Endothelial cell of umbilical vein (primary cell): ENCODE measurements at regions not wholly inside any gene's neighbourhood (a gene's known extent, or its start where the extent isn't known, plus 50 kb on each side); places are given as distances from the start of the nearest gene placed in this dataset.

Experiments
- BruUV-seq: library from RNA; stranded (reverse); fragments of 400-500 nt; replicated peaks from 2 replicates; lab custom pipeline; 2021; lab: Mats Ljungman, UMichigan
- CTCF ChIA-PET: fragments of 300-600, 350-600 bp; sonication (Branson Sonifier 250); formaldehyde crosslinking; loops from one replicate; lab custom pipeline; 2021; ENCODE audit warnings: antibody characterized with exemption, inconsistent platforms; lab: Charles Lee
- POLR2A ChIA-PET: fragments of 300-600, 350-600 bp; sonication (Branson Sonifier 250); formaldehyde crosslinking; loops from one replicate; lab custom pipeline; 2021; ENCODE audit warnings: antibody characterized with exemption, inconsistent platforms; lab: Charles Lee
- DNase-seq: peaks from one replicate; pipeline ENCODE4 v3.0.0-alpha.2; 2011; ENCODE audit warnings: low read depth, low spot score
- FAIRE-seq: peaks from 2 replicates; lab custom pipeline; 2011; peaks lifted over from hg19 to GRCh38; lab: Jason Lieb, UNC
- H2AFZ ChIP-seq: 2 replicates; pipeline ENCODE4 v1.6.0; 2012; ENCODE audit warnings: low read depth, low read length, control low read depth, inconsistent platforms
- H3K27ac ChIP-seq: 2 replicates; pipeline ENCODE4 v1.5.1; 2011; ENCODE audit warnings: low read depth, mild to moderate bottlenecking, control low read depth, low read length, moderate library complexity; ENCODE audit not compliant: insufficient read depth
- H3K27me3 ChIP-seq, 2 experiments: 2 replicates each; pipeline versions ENCODE4 v1.6.0 to v1.6.1; 2011; ENCODE audit warnings: low read length in 2 of 2, mixed read lengths in 1 of 2; ENCODE audit not compliant: control insufficient read depth in 2 of 2, insufficient read depth in 2 of 2
- H3K36me3 ChIP-seq, 2 experiments: 2 replicates in 1 of 2; 3 replicates in 1 of 2; pipeline ENCODE4 v1.5.1; 2011; ENCODE audit warnings: low read length in 2 of 2, mild to moderate bottlenecking in 1 of 2, moderate library complexity in 1 of 2; ENCODE audit not compliant: control insufficient read depth in 2 of 2, insufficient read depth in 2 of 2; ENCODE audit errors: extremely low read depth in 1 of 2
- H3K4me1 ChIP-seq: 3 replicates; pipeline ENCODE4 v1.5.1; 2011; ENCODE audit warnings: mild to moderate bottlenecking, low read length; ENCODE audit not compliant: control insufficient read depth, insufficient read depth; ENCODE audit errors: extremely low read depth
- H3K4me2 ChIP-seq: 2 replicates; pipeline ENCODE4 v1.6.1; 2011; ENCODE audit warnings: low read length, control low read depth, mixed read lengths; ENCODE audit not compliant: insufficient read depth
- H3K4me3 ChIP-seq, 3 experiments: fragments of 200-600 bp in 1 of 3; sonication (generic), shearing (Covaris generic) in 1 of 3; replicated peaks in 1 of 3; 2 replicates each; pipeline ENCODE4 v1.5.1; 2011 to 2016; ENCODE audit warnings: control low read depth in 3 of 3, low read length in 3 of 3, mild to moderate bottlenecking in 2 of 3, inconsistent platforms in 1 of 3, low read depth in 1 of 3, moderate library complexity in 1 of 3; ENCODE audit not compliant: insufficient read depth in 1 of 3
- H3K79me2 ChIP-seq: 2 replicates; pipeline ENCODE4 v1.6.0; 2012; ENCODE audit warnings: low read length, inconsistent platforms; ENCODE audit not compliant: control insufficient read depth, insufficient read depth
- H3K9ac ChIP-seq: replicated peaks from 2 replicates; pipeline ENCODE3; 2011; ENCODE audit warnings: low read length, control low read depth; ENCODE audit not compliant: insufficient read depth; ENCODE audit errors: extremely low read depth
- H3K9me1 ChIP-seq: replicated peaks from 3 replicates; pipeline ENCODE4 v1.6.0; 2011; ENCODE audit warnings: mild to moderate bottlenecking, low read length; ENCODE audit not compliant: control insufficient read depth, insufficient read depth; ENCODE audit errors: extremely low read depth
- H3K9me3 ChIP-seq: replicated peaks from 2 replicates; pipeline ENCODE4 v1.5.1; 2012; ENCODE audit warnings: low read length, inconsistent platforms; ENCODE audit not compliant: control insufficient read depth, insufficient read depth
- H4K20me1 ChIP-seq: replicated peaks from 2 replicates; pipeline ENCODE3; 2011; ENCODE audit warnings: mild to moderate bottlenecking, low read length; ENCODE audit not compliant: control insufficient read depth, insufficient read depth; ENCODE audit errors: extremely low read depth
- EZH2 ChIP-seq: IDR thresholded peaks from 2 replicates; pipeline ENCODE4 v1.6.1; 2012; ENCODE audit warnings: borderline replicate concordance, low read depth, mild to moderate bottlenecking, moderate library complexity, low read length, inconsistent platforms; ENCODE audit not compliant: severe bottlenecking
- FOS ChIP-seq: IDR thresholded peaks from 2 replicates; pipeline ENCODE4 v1.6.1; 2011; ENCODE audit warnings: mild to moderate bottlenecking, low read length, moderate library complexity, borderline replicate concordance; ENCODE audit not compliant: insufficient read depth
- GATA2 ChIP-seq: IDR thresholded peaks from 2 replicates; pipeline ENCODE4 v1.7.0; 2011; ENCODE audit warnings: low read depth, mild to moderate bottlenecking, moderate library complexity, mixed read lengths, low read length; ENCODE audit not compliant: insufficient read length, insufficient read depth
- JUN ChIP-seq: IDR thresholded peaks from 2 replicates; pipeline ENCODE4 v1.6.1; 2011; ENCODE audit warnings: borderline replicate concordance, low read depth; ENCODE audit not compliant: insufficient read length, insufficient read depth
- MYC ChIP-seq: IDR thresholded peaks from one replicate; pipeline ENCODE4 v1.6.1; 2011; ENCODE audit warnings: mild to moderate bottlenecking, low read depth, low read length
- POLR2A ChIP-seq: IDR thresholded peaks from 2 replicates; pipeline ENCODE4 v1.6.1; 2012; ENCODE audit warnings: low read depth, mild to moderate bottlenecking, control low read depth, low read length
- POLR2AphosphoS5 ChIP-seq: IDR thresholded peaks from 2 replicates; pipeline ENCODE4 v1.6.1; 2012; ENCODE audit warnings: low read depth, mild to moderate bottlenecking, control low read depth, low read length, moderate library complexity; ENCODE audit not compliant: insufficient read depth
- dilution Hi-C: fragments of 300-500 bp; cut with MboI; formaldehyde crosslinking; loops from one replicate; pipeline ENCODE4 v1.15.0; 2019; ENCODE audit warnings: low sequenced_read_pairs; ENCODE audit not compliant: extremely low pct_ligation_motif_present
- intact Hi-C: fragments of 100-400 bp; cut with micrococcal nuclease; formaldehyde crosslinking; loops from one replicate; pipeline ENCODE4 v1.10.0; 2022
- TF ChIP-seq, protein P1 (sequence below), 2 donors: IDR thresholded peaks; 1 replicate in 1 of 2; 2 replicates in 1 of 2; pipeline ENCODE4 v1.5.1; 2011; ENCODE audit warnings: low read length in 2 of 2, mild to moderate bottlenecking in 2 of 2, moderate library complexity in 2 of 2, control low read depth in 1 of 2, inconsistent platforms in 1 of 2, low read depth in 1 of 2; ENCODE audit not compliant: insufficient read depth in 1 of 2; ENCODE audit errors: extremely low read depth in 1 of 2
- TF ChIP-seq, protein P2 (sequence below): IDR thresholded peaks from 2 replicates; pipeline ENCODE4 v1.6.1; 2011; ENCODE audit not compliant: insufficient read depth, insufficient read length

DNA sequence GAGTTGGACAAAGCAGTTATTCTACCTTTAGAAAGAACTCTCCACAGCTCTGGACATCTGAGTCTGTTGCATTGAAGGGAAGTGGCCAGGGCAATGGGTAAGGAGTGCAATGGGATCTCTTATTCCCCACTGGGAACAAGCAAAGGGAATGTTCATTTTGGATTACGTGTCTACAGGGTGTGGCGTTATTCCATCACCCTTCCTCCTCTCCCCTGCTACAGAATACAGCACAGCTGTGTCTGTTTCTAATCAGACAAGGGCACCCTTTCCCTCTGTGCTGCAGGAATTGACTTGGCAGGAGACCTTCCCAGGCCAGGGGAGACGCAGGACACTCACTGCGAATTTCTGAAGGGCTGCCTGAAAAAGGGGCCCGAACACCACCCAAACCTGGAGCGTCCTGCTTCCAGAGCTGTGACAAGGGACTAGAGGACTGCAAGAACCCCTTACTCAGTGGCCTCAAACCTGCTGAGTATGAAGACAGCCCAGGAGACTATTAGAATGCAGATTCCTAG, 163.6 kb upstream of the RAB4A start:
- no TSS peak for BruUV-seq
- dilution Hi-C loops (no loop called here), intact Hi-C loops (no loop called here)
- ChIA-PET CTCF (no interaction called here), POLR2A (no interaction called here)
- Histone ChIP-seq H3K4me1 (no peaks in the 10 kb centered on the region), H3K9ac (no peak overlapping the region), H3K4me2 (no peak overlapping the region), H3K9me3 (no peaks in the 10 kb centered on the region), H3K27me3 (no peaks in the 10 kb centered on the region), H2AFZ (no peak overlapping the region), H3K9me1 (no peaks in the 10 kb centered on the region), H3K27ac (no peak overlapping the region), H3K79me2 (no peaks in the 10 kb centered on the region), H3K4me3 (no peak overlapping the region), H4K20me1 (no peaks in the 10 kb centered on the region), H3K36me3 (no peaks in the 10 kb centered on the region)
- FAIRE-seq: no peak
- no peak for TF ChIP-seq POLR2AphosphoS5
- TF ChIP-seq GATA2: no peak
- TF ChIP-seq, protein P1, sequence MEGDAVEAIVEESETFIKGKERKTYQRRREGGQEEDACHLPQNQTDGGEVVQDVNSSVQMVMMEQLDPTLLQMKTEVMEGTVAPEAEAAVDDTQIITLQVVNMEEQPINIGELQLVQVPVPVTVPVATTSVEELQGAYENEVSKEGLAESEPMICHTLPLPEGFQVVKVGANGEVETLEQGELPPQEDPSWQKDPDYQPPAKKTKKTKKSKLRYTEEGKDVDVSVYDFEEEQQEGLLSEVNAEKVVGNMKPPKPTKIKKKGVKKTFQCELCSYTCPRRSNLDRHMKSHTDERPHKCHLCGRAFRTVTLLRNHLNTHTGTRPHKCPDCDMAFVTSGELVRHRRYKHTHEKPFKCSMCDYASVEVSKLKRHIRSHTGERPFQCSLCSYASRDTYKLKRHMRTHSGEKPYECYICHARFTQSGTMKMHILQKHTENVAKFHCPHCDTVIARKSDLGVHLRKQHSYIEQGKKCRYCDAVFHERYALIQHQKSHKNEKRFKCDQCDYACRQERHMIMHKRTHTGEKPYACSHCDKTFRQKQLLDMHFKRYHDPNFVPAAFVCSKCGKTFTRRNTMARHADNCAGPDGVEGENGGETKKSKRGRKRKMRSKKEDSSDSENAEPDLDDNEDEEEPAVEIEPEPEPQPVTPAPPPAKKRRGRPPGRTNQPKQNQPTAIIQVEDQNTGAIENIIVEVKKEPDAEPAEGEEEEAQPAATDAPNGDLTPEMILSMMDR (IDR thresholded peaks at IDR 0.05; ENCODE audit: extremely low read depth in 1 of 2, insufficient read depth in 1 of 2, low read depth in 1 of 2, low read length in 2 of 2): no peak
- no peak for TF ChIP-seq EZH2
- TF ChIP-seq JUN: no peak
- TF ChIP-seq FOS: no peak
- TF ChIP-seq MYC: no peak
- TF ChIP-seq, protein P2, sequence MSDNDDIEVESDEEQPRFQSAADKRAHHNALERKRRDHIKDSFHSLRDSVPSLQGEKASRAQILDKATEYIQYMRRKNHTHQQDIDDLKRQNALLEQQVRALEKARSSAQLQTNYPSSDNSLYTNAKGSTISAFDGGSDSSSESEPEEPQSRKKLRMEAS: no peak
- TF ChIP-seq POLR2A: no peak
- DNase-seq: no peak
